A172 (cell line): ENCODE measurements at regions not wholly inside any gene's neighbourhood (a gene's known extent, or its start where the extent isn't known, plus 50 kb on each side); places are given as distances from the start of the nearest gene placed in this dataset.
A peak's percentile ranks its signal among the peaks of the same experiment; 100 is the strongest.
"Not testable (repeated sequence)": the region's sequence is repeated elsewhere in the genome, so short reads cannot be mapped to it uniquely, and the experiment has no call there.

Source experiments
- DNase-seq: peaks from one replicate; pipeline ENCODE4 v3.0.0-alpha.2; 2015; ENCODE audit warnings: low spot score

GRCh38 chr3:193118907-193119306 lies 122.1 kb upstream of the PLAAT1 start:
- no peak for DNase-seq

GRCh38 chr3:193119926-193120325 lies 121.1 kb upstream of the PLAAT1 start:
- DNase-seq, result no peak

- no peak for DNase-seq
These were observed 116.2 kb upstream of the PLAAT1 start for GRCh38 chr3:193124861-193125260.

GRCh38 chr3:193129607-193130006 lies 111.4 kb upstream of the PLAAT1 start:
- DNase-seq, result no peak

- no peak for DNase-seq
These were observed 110.4 kb upstream of the PLAAT1 start for GRCh38 chr3:193130576-193130975.

- no peak for DNase-seq
These were observed 108.8 kb upstream of the PLAAT1 start for GRCh38 chr3:193132241-193132640.

GRCh38 chr3:193132964-193133363 lies 108.1 kb upstream of the PLAAT1 start:
- no peak for DNase-seq

- peak; percentile 92 for DNase-seq
These were observed 106.2 kb upstream of the PLAAT1 start for GRCh38 chr3:193134856-193135255.

GRCh38 chr3:193140381-193140780 lies 100.6 kb upstream of the PLAAT1 start:
- DNase-seq, result no peak

GRCh38 chr3:193145248-193145647 lies 95.8 kb upstream of the PLAAT1 start:
- no peak for DNase-seq

- DNase-seq, result no peak
These were observed 92.1 kb upstream of the PLAAT1 start for GRCh38 chr3:193148688-193149473.

- DNase-seq, result no peak
These were observed 91.0 kb upstream of the PLAAT1 start for GRCh38 chr3:193149998-193150397.

- not testable (repeated sequence) for DNase-seq
These were observed 85.8 kb upstream of the PLAAT1 start for GRCh38 chr3:193155044-193155781.

- DNase-seq, result no peak
These were observed 84.0 kb upstream of the PLAAT1 start for GRCh38 chr3:193157051-193157450.

GRCh38 chr3:193165431-193166120 lies 75.4 kb upstream of the PLAAT1 start:
- DNase-seq, result no peak

- DNase-seq, result no peak
These were observed 72.1 kb upstream of the PLAAT1 start for GRCh38 chr3:193168931-193169330.

- no peak for DNase-seq
These were observed 66.9 kb upstream of the PLAAT1 start for GRCh38 chr3:193174140-193174539.

GRCh38 chr3:193179332-193180012 lies 61.5 kb upstream of the PLAAT1 start:
- DNase-seq, result not testable (repeated sequence)

GRCh38 chr3:193187070-193187722 lies 53.8 kb upstream of the PLAAT1 start:
- DNase-seq, result no peak

- peak; percentile 16 for DNase-seq
These were observed 50.8 kb upstream of the PLAAT1 start for GRCh38 chr3:193190146-193190786.
